T-helper 2 cell treated with Interferon-gamma antibody and Interleukin-4, amounts not matched to agents 5 μg/mL and 100 μg/mL, for 36 hours (primary cell): ENCODE measurements at regions not wholly inside any gene's neighbourhood (a gene's known extent, or its start where the extent isn't known, plus 50 kb on each side); places are given as distances from the start of the nearest gene placed in this dataset.

Experiments
- DNase-seq: peaks from one replicate; pipeline ENCODE4 v3.0.0; 2021; ENCODE audit warnings: low spot score
- H3K27ac Mint-ChIP-seq: one replicate; pipeline ENCODE4 v1.8.0; 2021; ENCODE audit warnings: mild to moderate bottlenecking, mixed read lengths
- H3K27me3 Mint-ChIP-seq: one replicate; pipeline ENCODE4 v1.8.0; 2021; ENCODE audit warnings: low read depth, mixed read lengths
- H3K36me3 Mint-ChIP-seq: one replicate; pipeline ENCODE4 v1.8.0; 2021; ENCODE audit warnings: low read depth, mixed read lengths
- H3K4me1 Mint-ChIP-seq: one replicate; pipeline ENCODE4 v1.8.0; 2021; ENCODE audit warnings: low read depth, mixed read lengths
- H3K4me3 Mint-ChIP-seq: one replicate; pipeline ENCODE4 v1.8.0; 2022; ENCODE audit warnings: mild to moderate bottlenecking, moderate library complexity, mixed read lengths
- H3K9me3 Mint-ChIP-seq: one replicate; pipeline ENCODE4 v1.8.0; 2021; ENCODE audit warnings: mixed read lengths

- Mint-ChIP-seq H3K36me3 (no peaks in the 10 kb centered on the region), H3K27ac (no peak overlapping the region), H3K4me1 (no peaks in the 10 kb centered on the region), H3K4me3 (no peak overlapping the region), H3K9me3 (no peaks in the 10 kb centered on the region), H3K27me3 (no peaks in the 10 kb centered on the region)
- no peak for DNase-seq
Observed at GRCh38 chr1:88003255-88003654, 674.6 kb downstream of the LMO4 start.

- no peaks in the 10 kb centered on the region for H3K4me1 Mint-ChIP-seq
- DNase-seq = no peak
Observed at GRCh38 chr1:88009916-88010315, 674.2 kb upstream of the PKN2 start.

GRCh38 chr1:88013485-88013884, 670.6 kb upstream of the PKN2 start:
- no peaks in the 10 kb centered on the region for H3K9me3 Mint-ChIP-seq
- DNase-seq = no peak
- no peaks in the 10 kb centered on the region for H3K4me1 Mint-ChIP-seq
- no peak overlapping the region for H3K4me3 Mint-ChIP-seq
- no peak overlapping the region for H3K27ac Mint-ChIP-seq
- H3K36me3 Mint-ChIP-seq = no peaks in the 10 kb centered on the region
- no peaks in the 10 kb centered on the region for H3K27me3 Mint-ChIP-seq

More at GRCh38 chr1:88009916-88010315, 674.2 kb upstream of the PKN2 start:
- Mint-ChIP-seq H3K9me3 (no peaks in the 10 kb centered on the region), H3K27me3 (no peaks in the 10 kb centered on the region), H3K4me3 (no peak overlapping the region), H3K27ac (no peak overlapping the region), H3K36me3 (no peaks in the 10 kb centered on the region)

DNA sequence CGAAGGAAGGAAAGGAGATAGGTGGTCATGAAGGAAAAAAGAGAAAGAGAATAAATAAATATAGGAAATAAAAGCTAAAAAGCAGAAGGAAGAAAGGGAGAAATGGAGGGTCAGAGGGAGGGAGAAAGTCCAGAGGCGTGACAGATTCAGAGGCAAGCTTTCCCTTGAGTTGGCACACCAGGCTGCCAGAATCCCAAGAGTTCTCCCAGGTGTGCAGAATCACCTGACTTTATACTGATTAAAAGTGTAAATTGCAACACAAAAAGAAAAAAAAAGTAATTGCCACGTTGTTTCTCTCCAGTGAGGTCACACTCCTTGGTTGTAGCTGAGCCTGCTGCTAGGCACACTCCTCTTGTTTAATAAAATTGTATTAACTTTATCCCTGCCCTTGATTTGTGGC, 669.9 kb upstream of the PKN2 start:
- H3K9me3 Mint-ChIP-seq = no peaks in the 10 kb centered on the region
- no peak for DNase-seq
- H3K36me3 Mint-ChIP-seq = no peaks in the 10 kb centered on the region
- H3K4me1 Mint-ChIP-seq = no peaks in the 10 kb centered on the region
- H3K27me3 Mint-ChIP-seq = no peaks in the 10 kb centered on the region
- H3K27ac Mint-ChIP-seq = no peak overlapping the region
- H3K4me3 Mint-ChIP-seq = no peak overlapping the region

DNA sequence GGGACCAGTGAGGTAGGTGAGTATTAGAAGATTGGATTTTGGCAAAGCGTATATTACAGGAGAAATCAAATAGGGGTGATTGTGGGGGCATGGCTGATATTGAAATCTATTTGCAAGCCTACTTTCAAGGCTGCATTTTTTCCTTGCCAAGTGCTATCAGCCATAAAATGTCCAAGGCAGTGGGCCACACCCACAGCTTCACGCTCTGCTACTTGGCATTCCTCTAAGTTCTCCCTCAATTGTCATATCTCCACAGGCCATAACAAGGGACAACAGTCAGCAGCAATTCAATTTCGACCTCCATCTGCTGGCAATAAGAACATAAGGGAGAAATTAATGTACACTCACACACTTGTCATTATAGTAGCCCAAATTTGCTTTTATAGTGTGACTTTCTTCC, 667.1 kb upstream of the PKN2 start:
- Mint-ChIP-seq H3K27me3 (no peaks in the 10 kb centered on the region), H3K4me3 (no peak overlapping the region), H3K36me3 (no peaks in the 10 kb centered on the region), H3K4me1 (no peaks in the 10 kb centered on the region), H3K9me3 (no peaks in the 10 kb centered on the region), H3K27ac (no peak overlapping the region)
- DNase-seq = no peak

- Mint-ChIP-seq H3K9me3 (no peaks in the 10 kb centered on the region), H3K36me3 (no peaks in the 10 kb centered on the region), H3K4me1 (no peaks in the 10 kb centered on the region), H3K27me3 (no peaks in the 10 kb centered on the region), H3K4me3 (no peak overlapping the region), H3K27ac (no peak overlapping the region)
- no peak for DNase-seq
Observed at GRCh38 chr1:88021529-88021928, 662.5 kb upstream of the PKN2 start.

GRCh38 chr1:88022516-88022915, 661.6 kb upstream of the PKN2 start:
- no peaks in the 10 kb centered on the region for H3K27me3 Mint-ChIP-seq
- H3K36me3 Mint-ChIP-seq = no peaks in the 10 kb centered on the region
- no peaks in the 10 kb centered on the region for H3K4me1 Mint-ChIP-seq
- H3K27ac Mint-ChIP-seq = no peak overlapping the region
- DNase-seq = no peak
- no peaks in the 10 kb centered on the region for H3K9me3 Mint-ChIP-seq
- no peak overlapping the region for H3K4me3 Mint-ChIP-seq

DNA sequence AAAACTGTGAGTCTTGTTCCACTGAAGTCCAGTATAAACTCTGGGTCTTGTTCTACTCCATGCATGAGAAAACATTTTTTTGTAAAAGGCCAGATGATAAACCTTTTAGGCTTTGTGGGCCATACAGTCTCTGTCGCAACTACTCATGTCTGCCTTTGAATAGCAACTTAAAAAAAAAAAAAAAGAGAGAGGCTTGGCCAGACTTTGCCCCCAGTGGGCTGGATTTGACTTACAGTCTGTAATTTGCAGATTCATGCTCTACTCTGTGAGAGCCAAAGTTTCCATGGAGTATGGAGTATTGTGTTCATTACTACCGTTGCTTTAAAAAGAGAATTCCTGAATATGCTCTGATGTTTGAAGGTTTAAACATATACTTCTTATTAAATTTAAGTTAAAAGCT, 654.9 kb upstream of the PKN2 start:
- Mint-ChIP-seq H3K36me3 (no peaks in the 10 kb centered on the region), H3K4me1 (no peaks in the 10 kb centered on the region), H3K27me3 (no peaks in the 10 kb centered on the region), H3K4me3 (no peak overlapping the region), H3K27ac (no peak overlapping the region), H3K9me3 (no peaks in the 10 kb centered on the region)
- DNase-seq = no peak

GRCh38 chr1:88029899-88030298, 654.2 kb upstream of the PKN2 start:
- no peak overlapping the region for H3K27ac Mint-ChIP-seq
- no peak overlapping the region for H3K4me3 Mint-ChIP-seq
- DNase-seq = no peak
- no peaks in the 10 kb centered on the region for H3K4me1 Mint-ChIP-seq
- no peaks in the 10 kb centered on the region for H3K9me3 Mint-ChIP-seq
- no peaks in the 10 kb centered on the region for H3K27me3 Mint-ChIP-seq
- no peaks in the 10 kb centered on the region for H3K36me3 Mint-ChIP-seq

DNA sequence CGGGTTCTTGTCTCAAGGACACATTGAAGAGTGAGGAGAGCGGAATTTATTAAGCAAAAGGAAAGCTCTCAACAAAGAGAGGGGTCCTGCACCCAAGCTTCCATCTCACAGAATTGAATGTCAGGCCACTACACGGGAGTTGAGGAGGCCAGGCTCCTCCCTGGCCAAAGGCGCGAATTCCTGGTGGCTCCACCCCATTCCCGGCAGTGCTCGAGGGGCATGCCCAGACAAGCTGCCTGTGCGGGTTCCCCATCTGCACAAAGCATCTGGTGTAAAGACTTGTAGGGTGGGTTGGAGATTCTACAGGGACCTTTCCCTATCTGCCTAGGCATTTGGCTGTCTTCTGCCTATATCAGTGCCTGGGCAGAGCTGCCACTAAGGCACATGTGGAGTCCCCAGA, 648.5 kb upstream of the PKN2 start:
- H3K36me3 Mint-ChIP-seq = no peaks in the 10 kb centered on the region
- no peaks in the 10 kb centered on the region for H3K4me1 Mint-ChIP-seq
- H3K9me3 Mint-ChIP-seq = peaks cover 4% of the 10 kb centered on the region
- H3K27ac Mint-ChIP-seq = no peak overlapping the region
- DNase-seq = no peak
- no peaks in the 10 kb centered on the region for H3K27me3 Mint-ChIP-seq
- no peak overlapping the region for H3K4me3 Mint-ChIP-seq

DNA sequence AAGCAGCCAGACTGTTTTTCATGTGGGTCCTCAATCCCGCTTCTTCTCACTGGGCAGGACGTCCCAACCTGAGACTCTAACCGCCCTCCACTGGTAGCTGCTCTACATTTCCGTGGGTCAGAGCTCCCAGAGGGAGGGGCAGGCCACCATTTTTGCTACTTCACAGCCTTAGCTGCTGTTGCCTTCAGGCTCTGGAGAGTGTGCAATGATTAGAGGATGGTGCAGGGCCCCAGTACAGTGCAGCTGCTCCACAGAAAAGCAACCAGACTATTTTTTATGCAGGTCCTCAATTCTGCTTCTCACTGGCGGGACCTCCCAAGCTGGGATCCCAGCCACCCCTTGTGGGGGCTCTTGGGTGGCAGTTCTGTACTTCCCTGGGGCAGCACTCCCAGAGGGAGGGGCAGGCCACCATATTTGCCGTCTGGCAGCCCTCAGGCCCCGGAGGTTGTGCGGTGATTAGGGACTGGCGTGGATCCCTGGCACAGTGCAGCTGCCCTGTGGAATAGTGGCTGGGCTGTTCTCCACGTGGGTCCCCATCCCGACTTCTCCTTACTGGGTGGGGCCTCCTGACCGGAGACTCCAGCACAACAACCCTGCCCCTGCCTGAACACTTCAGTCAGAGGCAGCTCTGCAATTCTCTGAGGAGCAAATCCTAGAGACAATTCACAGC, 647.6 kb upstream of the PKN2 start:
- Mint-ChIP-seq H3K27ac (no peak overlapping the region), H3K4me1 (no peaks in the 10 kb centered on the region), H3K27me3 (no peaks in the 10 kb centered on the region), H3K4me3 (no peak overlapping the region), H3K9me3 (peaks cover 4% of the 10 kb centered on the region), H3K36me3 (no peaks in the 10 kb centered on the region)
- no peak for DNase-seq

DNA sequence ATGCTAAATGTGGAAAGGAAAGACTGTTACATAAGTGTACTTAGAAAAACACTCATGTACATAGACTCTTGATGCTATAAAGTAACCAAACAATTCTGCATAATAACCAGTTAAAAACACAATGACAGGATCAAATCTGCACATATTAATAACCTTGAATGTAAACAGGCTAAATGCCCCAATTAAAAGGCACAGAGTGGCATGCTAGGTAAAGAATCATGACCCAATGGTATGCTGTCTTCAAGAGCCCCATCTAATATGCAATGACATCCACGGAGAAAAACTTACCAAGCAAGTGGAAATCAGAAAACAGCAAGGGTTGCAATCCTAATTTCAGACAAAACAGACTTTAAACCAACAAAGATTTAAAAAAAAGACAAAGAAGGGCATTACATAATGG, 644.8 kb upstream of the PKN2 start:
- H3K9me3 Mint-ChIP-seq = peaks cover 4% of the 10 kb centered on the region
- H3K27ac Mint-ChIP-seq = no peak overlapping the region
- H3K4me3 Mint-ChIP-seq = no peak overlapping the region
- H3K27me3 Mint-ChIP-seq = no peaks in the 10 kb centered on the region
- no peaks in the 10 kb centered on the region for H3K36me3 Mint-ChIP-seq
- DNase-seq = no peak
- H3K4me1 Mint-ChIP-seq = no peaks in the 10 kb centered on the region

GRCh38 chr1:88043834-88044233, 640.2 kb upstream of the PKN2 start:
- Mint-ChIP-seq H3K9me3 (peaks cover 4% of the 10 kb centered on the region), H3K27ac (no peak overlapping the region), H3K27me3 (no peaks in the 10 kb centered on the region), H3K4me1 (no peaks in the 10 kb centered on the region), H3K36me3 (no peaks in the 10 kb centered on the region), H3K4me3 (no peak overlapping the region)
- no peak for DNase-seq

GRCh38 chr1:88052167-88052566, 631.9 kb upstream of the PKN2 start:
- no peaks in the 10 kb centered on the region for H3K36me3 Mint-ChIP-seq

DNA sequence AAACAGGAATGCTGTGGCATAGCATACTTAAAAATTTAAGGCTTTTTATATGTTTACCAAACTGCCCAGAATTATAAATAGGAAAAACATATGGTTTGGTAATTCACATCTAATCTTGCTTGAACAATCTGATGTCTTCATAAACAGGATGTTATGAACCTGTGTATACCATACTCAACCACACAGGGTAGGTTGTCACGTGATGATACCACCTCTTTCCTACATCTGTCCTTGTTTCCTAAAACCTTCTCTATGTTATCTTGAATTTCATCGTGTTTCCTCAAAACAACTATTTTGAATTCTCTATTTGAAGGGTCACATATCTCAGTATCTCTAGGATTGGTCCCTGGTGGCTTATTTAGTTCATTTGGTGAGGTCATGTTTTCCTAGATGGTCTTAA, 631.0 kb upstream of the PKN2 start:
- H3K9me3 Mint-ChIP-seq = no peaks in the 10 kb centered on the region

More at GRCh38 chr1:88052167-88052566, 631.9 kb upstream of the PKN2 start:
- Mint-ChIP-seq H3K9me3 (no peaks in the 10 kb centered on the region), H3K4me3 (no peak overlapping the region), H3K27me3 (no peaks in the 10 kb centered on the region), H3K4me1 (no peaks in the 10 kb centered on the region), H3K27ac (no peak overlapping the region)
- DNase-seq = no peak

More for the DNA sequence above, 631.0 kb upstream of the PKN2 start:
- no peaks in the 10 kb centered on the region for H3K27me3 Mint-ChIP-seq
- H3K27ac Mint-ChIP-seq = no peak overlapping the region
- no peaks in the 10 kb centered on the region for H3K36me3 Mint-ChIP-seq
- no peak overlapping the region for H3K4me3 Mint-ChIP-seq
- H3K4me1 Mint-ChIP-seq = no peaks in the 10 kb centered on the region
- no peak for DNase-seq
